K562 (cell line): ENCODE measurements at regions not wholly inside any gene's neighbourhood (a gene's known extent, or its start where the extent isn't known, plus 50 kb on each side); places are given as distances from the start of the nearest gene placed in this dataset.

ENCODE experiments used
- BRF1 ChIP-seq: IDR thresholded peaks from 3 replicates; pipeline ENCODE4 v1.6.1; 2011; ENCODE audit warnings: borderline replicate concordance, mild to moderate bottlenecking; ENCODE audit not compliant: insufficient read length; ENCODE audit errors: extremely low read depth
- HDAC8 ChIP-seq: fragments of 450-650 bp; IDR thresholded peaks from 2 replicates; pipeline ENCODE4 v1.6.1; 2016; ENCODE audit warnings: mild to moderate bottlenecking, missing genetic modification characterization, moderate library complexity, missing compliant biosample characterization
- MAFF ChIP-seq: IDR thresholded peaks from 2 replicates; pipeline ENCODE4 v1.6.1; 2012; ENCODE audit warnings: low read length, improper control_type of control experiment
- RBM17 ChIP-seq: fragments of 200-400 bp; formaldehyde crosslinking; IDR thresholded peaks from 2 replicates; pipeline ENCODE4 v1.6.1; 2017; ENCODE audit warnings: low read depth, mild to moderate bottlenecking, low read length, borderline replicate concordance
- SMARCE1 ChIP-seq: fragments of 450-650 bp; IDR thresholded peaks from 2 replicates; pipeline ENCODE4 v1.7.1; 2016; ENCODE audit warnings: mild to moderate bottlenecking
- SOX6 ChIP-seq: fragments of 450-650 bp; IDR thresholded peaks from 2 replicates; pipeline ENCODE4 v1.6.1; 2014; ENCODE audit warnings: mild to moderate bottlenecking
- ZBED1 ChIP-seq: IDR thresholded peaks from 2 replicates; pipeline ENCODE4 v1.6.1; 2014
- ZBTB1 ChIP-seq: sonication (generic); formaldehyde crosslinking; IDR thresholded peaks from 2 replicates; pipeline ENCODE4 v1.8.1; 2023; ENCODE audit warnings: missing genetic modification reagents, low read depth, mild to moderate bottlenecking, borderline replicate concordance
- ZNF224 ChIP-seq: sonication (generic); formaldehyde crosslinking; IDR thresholded peaks from 2 replicates; pipeline ENCODE4 v1.8.0; 2022; ENCODE audit warnings: mild to moderate bottlenecking, missing genetic modification reagents
- ZNF696 ChIP-seq: fragments of 250-450 bp; sonication (Bioruptor Pico); conservative IDR thresholded peaks from 2 replicates; pipeline ENCODE4 v1.4.0; 2020; ENCODE audit warnings: mild to moderate bottlenecking, moderate library complexity
- TF ChIP-seq, protein P1 (sequence below): fragments of 200-600 bp; sonication (generic); IDR thresholded peaks from one replicate; pipeline ENCODE4 v1.6.1; 2012; ENCODE audit warnings: mild to moderate bottlenecking, low read depth, low read length, inconsistent platforms
- TF ChIP-seq, protein P2 (sequence below): fragments of 250-450 bp; sonication (Bioruptor Pico); IDR thresholded peaks from 2 replicates; pipeline ENCODE4 v1.8.0; 2021; ENCODE audit warnings: mild to moderate bottlenecking, moderate library complexity

DNA sequence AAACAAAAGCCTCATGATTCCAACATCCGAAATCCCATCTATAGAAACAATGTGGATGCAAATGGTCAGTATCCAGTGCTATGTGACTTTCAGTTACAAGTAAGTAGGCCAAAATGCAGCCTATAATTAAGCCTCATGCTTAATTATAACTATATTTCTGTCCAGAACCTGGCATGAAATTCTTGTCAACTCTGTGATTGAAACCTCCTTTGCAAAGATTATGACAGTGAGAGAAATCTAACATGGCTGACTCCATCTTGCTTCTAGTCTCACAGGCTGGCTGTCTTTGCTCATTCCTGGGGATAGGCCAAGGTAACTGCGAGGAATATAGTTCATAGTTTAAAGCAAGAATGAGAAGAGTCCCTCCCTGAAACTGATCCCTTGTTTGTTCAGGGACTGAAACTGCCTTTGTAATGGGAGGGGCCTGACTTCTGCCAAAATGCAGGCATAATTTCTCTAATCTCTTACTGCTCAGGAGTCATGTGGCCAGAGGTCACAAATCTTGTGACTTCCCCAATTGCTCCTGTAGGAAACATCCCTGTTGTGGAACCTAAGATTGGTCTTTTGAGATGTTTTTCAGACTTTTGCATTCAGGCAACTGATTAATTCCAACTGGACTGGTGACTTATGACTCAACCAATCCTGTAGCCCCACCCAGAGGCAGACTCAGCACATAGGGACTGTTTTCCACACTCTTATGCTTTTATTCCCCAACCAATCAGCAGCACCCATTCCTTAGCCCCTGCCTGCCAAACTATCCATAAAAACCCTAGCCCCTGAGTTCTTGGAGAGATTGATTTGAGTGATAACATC is 84.5 kb upstream of the TLK1 start (continued):
- TF ChIP-seq, protein P1, sequence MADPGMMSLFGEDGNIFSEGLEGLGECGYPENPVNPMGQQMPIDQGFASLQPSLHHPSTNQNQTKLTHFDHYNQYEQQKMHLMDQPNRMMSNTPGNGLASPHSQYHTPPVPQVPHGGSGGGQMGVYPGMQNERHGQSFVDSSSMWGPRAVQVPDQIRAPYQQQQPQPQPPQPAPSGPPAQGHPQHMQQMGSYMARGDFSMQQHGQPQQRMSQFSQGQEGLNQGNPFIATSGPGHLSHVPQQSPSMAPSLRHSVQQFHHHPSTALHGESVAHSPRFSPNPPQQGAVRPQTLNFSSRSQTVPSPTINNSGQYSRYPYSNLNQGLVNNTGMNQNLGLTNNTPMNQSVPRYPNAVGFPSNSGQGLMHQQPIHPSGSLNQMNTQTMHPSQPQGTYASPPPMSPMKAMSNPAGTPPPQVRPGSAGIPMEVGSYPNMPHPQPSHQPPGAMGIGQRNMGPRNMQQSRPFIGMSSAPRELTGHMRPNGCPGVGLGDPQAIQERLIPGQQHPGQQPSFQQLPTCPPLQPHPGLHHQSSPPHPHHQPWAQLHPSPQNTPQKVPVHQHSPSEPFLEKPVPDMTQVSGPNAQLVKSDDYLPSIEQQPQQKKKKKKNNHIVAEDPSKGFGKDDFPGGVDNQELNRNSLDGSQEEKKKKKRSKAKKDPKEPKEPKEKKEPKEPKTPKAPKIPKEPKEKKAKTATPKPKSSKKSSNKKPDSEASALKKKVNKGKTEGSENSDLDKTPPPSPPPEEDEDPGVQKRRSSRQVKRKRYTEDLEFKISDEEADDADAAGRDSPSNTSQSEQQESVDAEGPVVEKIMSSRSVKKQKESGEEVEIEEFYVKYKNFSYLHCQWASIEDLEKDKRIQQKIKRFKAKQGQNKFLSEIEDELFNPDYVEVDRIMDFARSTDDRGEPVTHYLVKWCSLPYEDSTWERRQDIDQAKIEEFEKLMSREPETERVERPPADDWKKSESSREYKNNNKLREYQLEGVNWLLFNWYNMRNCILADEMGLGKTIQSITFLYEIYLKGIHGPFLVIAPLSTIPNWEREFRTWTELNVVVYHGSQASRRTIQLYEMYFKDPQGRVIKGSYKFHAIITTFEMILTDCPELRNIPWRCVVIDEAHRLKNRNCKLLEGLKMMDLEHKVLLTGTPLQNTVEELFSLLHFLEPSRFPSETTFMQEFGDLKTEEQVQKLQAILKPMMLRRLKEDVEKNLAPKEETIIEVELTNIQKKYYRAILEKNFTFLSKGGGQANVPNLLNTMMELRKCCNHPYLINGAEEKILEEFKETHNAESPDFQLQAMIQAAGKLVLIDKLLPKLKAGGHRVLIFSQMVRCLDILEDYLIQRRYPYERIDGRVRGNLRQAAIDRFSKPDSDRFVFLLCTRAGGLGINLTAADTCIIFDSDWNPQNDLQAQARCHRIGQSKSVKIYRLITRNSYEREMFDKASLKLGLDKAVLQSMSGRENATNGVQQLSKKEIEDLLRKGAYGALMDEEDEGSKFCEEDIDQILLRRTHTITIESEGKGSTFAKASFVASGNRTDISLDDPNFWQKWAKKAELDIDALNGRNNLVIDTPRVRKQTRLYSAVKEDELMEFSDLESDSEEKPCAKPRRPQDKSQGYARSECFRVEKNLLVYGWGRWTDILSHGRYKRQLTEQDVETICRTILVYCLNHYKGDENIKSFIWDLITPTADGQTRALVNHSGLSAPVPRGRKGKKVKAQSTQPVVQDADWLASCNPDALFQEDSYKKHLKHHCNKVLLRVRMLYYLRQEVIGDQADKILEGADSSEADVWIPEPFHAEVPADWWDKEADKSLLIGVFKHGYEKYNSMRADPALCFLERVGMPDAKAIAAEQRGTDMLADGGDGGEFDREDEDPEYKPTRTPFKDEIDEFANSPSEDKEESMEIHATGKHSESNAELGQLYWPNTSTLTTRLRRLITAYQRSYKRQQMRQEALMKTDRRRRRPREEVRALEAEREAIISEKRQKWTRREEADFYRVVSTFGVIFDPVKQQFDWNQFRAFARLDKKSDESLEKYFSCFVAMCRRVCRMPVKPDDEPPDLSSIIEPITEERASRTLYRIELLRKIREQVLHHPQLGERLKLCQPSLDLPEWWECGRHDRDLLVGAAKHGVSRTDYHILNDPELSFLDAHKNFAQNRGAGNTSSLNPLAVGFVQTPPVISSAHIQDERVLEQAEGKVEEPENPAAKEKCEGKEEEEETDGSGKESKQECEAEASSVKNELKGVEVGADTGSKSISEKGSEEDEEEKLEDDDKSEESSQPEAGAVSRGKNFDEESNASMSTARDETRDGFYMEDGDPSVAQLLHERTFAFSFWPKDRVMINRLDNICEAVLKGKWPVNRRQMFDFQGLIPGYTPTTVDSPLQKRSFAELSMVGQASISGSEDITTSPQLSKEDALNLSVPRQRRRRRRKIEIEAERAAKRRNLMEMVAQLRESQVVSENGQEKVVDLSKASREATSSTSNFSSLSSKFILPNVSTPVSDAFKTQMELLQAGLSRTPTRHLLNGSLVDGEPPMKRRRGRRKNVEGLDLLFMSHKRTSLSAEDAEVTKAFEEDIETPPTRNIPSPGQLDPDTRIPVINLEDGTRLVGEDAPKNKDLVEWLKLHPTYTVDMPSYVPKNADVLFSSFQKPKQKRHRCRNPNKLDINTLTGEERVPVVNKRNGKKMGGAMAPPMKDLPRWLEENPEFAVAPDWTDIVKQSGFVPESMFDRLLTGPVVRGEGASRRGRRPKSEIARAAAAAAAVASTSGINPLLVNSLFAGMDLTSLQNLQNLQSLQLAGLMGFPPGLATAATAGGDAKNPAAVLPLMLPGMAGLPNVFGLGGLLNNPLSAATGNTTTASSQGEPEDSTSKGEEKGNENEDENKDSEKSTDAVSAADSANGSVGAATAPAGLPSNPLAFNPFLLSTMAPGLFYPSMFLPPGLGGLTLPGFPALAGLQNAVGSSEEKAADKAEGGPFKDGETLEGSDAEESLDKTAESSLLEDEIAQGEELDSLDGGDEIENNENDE = no peak
- TF ChIP-seq ZBED1 = no peak
- 0 out of 2 replicates have a peak, but pooled peaks have one; percentile 40 for TF ChIP-seq SOX6
- peak; percentile 39; the same call in 1 of the 2 replicates for TF ChIP-seq SMARCE1
- TF ChIP-seq, protein P2, sequence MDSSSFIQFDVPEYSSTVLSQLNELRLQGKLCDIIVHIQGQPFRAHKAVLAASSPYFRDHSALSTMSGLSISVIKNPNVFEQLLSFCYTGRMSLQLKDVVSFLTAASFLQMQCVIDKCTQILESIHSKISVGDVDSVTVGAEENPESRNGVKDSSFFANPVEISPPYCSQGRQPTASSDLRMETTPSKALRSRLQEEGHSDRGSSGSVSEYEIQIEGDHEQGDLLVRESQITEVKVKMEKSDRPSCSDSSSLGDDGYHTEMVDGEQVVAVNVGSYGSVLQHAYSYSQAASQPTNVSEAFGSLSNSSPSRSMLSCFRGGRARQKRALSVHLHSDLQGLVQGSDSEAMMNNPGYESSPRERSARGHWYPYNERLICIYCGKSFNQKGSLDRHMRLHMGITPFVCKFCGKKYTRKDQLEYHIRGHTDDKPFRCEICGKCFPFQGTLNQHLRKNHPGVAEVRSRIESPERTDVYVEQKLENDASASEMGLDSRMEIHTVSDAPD (CRISPR knock-in tag) = no peak
- TF ChIP-seq ZBTB1 (CRISPR knock-in tag) = no peak
- TF ChIP-seq ZNF696 (CRISPR knock-in tag) = no peak
- TF ChIP-seq ZNF224 (CRISPR knock-in tag) = no peak
- no peak for TF ChIP-seq MAFF
- peak; percentile 87 for TF ChIP-seq HDAC8 (tag)
- no peak for TF ChIP-seq BRF1
- no peak for TF ChIP-seq RBM17
